HL-60 (cell line): ENCODE measurements at regions not wholly inside any gene's neighbourhood (a gene's known extent, or its start where the extent isn't known, plus 50 kb on each side); places are given as distances from the start of the nearest gene placed in this dataset.

Experiments used
- CTCF ChIP-seq: IDR thresholded peaks from one replicate; pipeline ENCODE4 v1.5.1; 2011; ENCODE audit warnings: low read length, control low read depth, inconsistent platforms; ENCODE audit not compliant: insufficient read depth
- SPI1 ChIP-seq: IDR thresholded peaks from 2 replicates; pipeline ENCODE4 v1.6.1; 2012; ENCODE audit warnings: low read depth, mild to moderate bottlenecking, borderline replicate concordance

- TF ChIP-seq CTCF, result no peak
- TF ChIP-seq SPI1, result no peak
Measured at GRCh38 chr15:39497016-39497758, 83.7 kb upstream of the THBS1 start.
